Activated CD8-positive, alpha-beta memory T cell treated with anti-CD3 and anti-CD28 coated beads for 1 hour (primary cell): ENCODE measurements at regions not wholly inside any gene's neighbourhood (a gene's known extent, or its start where the extent isn't known, plus 50 kb on each side); places are given as distances from the start of the nearest gene placed in this dataset.

Experiments
- DNase-seq, 2 donors: peaks; one replicate each; pipeline ENCODE4 v3.0.0-alpha.2; 2020; ENCODE audit warnings: low read depth in 1 of 2; ENCODE audit errors: extremely low read depth in 1 of 2

DNA sequence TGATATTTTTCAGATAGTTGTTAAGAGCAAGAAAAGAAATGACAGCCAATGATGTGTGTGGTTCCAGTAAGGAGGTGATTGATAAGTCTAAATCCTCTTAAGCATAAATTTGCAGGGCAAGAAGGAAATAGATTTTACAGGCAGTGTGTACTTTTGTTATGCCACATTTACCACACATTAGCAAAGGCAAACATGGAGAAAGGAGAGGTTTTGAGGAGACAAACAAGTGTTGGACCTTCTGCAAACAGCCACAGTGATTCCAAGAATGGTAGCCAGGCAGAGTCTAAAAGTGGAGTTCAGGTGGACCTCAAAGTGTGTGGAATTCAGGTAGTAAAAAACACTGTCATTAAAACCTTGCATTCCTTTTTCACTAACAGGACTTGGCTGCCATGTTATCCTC lies 295.9 kb upstream of the ITGA1 start:
- no peak for DNase-seq

DNA sequence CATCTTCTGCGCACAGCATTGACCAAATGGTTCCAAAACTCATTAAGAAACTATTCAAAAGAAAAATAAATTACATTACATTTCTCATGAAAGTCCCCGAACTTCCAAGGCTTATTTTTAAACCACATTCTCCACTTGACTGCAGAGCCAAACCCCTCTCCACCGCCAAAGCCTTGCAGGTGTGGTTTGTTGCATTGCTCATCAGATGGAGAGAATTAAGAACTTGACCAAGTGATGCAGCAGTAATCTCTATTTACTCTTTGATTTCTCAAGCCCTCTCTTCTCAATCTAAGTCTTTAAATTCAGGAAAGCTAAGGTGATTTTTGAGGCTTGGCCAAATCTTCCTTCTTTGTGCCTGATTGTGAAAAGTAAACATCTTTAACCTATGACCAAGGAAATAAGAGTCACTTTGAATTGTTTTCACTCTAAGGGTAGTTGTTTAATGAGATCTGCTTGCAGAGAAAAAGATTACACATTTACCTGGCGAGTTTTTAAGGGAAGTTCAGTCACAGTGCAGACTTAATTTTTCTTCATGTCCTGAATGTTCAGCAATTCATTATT lies 290.5 kb upstream of the ITGA1 start:
- no peak for DNase-seq

DNA sequence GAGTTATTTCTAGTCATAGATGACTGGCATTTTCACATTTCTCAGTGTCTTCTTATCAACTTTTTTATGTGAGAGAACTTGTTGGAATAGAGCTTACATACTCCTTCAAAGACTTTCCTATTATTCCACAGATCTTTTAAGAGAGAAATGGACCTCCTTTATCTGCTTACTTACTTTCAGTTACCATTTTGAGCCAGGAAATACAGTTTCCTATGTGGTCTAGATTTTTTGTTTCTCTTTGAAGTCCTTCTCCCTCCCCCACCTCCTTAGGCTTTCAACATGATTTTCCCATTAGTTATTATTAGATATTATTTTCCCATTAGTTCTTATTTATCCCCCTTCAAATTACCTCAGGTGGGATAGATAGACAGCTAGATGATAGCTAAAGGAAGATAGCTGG lies 289.1 kb upstream of the ITGA1 start:
- DNase-seq: no peak

DNA sequence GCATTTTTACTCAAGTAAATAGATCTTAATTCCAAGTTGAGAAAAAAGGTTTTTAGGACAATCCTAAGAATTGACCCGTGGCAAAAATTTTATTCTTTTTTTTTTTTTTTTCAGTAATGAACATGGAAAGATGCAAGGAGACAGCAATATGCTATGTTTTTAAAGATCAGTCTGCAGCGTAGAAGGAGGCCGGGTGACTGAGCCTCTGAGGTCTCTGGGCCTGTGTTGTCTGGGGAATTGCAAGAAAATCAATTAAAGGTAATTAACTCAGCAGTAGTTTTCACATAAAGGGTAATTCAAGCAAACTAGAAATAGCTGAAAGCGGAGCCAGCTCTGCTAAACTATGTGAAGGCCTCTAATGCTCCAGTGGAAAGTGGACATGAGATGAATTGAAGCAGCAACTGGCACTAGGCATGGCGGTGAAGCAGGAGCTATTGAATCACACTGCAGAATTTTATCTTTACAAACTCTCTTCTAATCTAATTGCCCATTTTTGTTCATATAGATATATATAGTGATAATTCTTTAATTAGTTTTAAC lies 285.2 kb upstream of the ITGA1 start:
- no peak for DNase-seq

DNA sequence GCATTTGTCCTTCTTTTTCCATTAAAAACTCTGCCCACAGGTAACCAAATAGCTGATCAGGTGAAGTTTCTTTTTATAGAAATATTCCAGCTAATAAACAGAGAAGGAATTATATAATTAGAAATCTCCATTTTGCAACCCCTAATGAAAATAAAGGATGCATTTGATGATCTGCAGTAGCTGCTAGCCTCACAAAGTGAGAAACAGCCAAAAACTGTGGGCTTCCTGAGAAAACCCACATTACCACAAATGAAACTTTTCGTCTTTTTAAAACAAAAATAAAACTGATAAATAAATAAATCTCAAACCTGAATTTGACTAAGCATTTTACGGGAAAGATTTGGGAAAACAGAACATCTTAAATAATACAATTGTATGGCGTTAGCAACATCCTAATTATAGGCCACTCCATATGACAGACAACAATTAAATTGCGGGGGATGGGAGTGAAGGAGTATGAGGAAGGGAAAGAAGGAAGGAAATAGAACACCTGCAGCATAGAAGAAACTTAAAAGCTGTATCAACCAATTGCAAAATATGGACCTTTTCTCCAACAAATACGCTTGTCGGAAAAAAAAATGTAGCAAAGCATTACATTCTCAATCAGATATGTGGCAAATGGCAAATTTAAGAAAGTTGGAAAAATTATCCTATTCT lies 283.0 kb upstream of the ITGA1 start:
- no peak for DNase-seq

DNA sequence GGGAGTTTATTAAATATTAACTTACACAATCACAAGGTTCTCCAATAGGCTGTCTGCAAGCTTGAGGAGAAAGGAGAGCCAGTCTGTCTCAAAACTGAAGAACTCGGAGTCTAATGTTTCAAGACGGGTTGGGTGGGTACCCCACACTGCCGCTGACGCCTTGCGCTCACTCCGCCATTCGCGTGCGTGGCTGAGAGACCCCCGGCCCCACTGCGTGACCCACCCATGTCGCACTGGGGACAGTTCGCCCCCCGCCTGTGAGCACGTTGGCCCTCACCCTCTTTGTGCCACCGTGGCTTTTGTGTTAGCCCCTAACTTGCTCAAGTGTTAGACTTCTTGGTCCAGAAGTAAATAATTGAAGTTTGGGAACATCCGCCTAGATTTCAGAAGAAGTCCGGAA lies 270.0 kb upstream of the ITGA1 start:
- no peak for DNase-seq

- DNase-seq: no peak
Observed at GRCh38 chr5:52520171-52520570, 267.5 kb upstream of the ITGA1 start.

DNA sequence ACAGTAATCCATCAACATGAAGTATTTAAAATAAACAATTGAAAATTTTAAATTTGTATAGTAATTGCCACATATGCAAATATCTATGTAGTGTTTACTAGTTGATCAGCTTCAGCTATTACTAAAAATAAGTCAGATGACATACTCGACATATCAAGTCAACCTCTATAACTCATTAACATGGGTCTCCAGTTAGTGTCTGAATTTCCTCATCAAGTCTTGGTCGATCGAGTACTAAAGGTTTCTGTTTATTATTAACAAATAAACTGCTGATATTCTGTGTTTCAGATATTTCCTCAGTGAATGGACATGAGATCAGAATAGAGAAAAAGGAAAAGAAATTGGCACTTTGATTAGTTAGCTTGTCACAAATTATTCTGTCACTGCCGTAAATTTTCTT lies 266.5 kb upstream of the ITGA1 start:
- DNase-seq: no peak

DNA sequence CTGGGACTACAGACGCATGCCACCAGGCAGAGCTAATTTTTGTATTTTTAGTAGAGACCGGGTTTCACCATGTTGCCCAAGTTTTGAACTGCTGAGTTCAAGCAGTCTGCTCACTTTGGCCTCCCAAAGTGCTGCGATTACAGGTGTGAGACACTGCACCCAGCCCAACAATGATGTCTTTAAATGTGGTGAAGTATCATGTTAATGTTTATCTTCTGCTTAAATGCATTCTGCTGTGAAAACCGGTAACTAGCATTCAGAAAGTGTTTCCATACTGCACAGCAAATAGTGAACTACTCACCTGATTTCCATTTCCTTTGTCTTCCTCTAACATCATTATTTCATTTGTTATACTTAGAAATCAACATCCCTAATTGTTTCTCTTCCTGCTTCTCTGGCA lies 264.0 kb upstream of the ITGA1 start:
- DNase-seq: no peak

- DNase-seq: no peak
Observed at GRCh38 chr5:52531105-52531504, 256.6 kb upstream of the ITGA1 start.

DNA sequence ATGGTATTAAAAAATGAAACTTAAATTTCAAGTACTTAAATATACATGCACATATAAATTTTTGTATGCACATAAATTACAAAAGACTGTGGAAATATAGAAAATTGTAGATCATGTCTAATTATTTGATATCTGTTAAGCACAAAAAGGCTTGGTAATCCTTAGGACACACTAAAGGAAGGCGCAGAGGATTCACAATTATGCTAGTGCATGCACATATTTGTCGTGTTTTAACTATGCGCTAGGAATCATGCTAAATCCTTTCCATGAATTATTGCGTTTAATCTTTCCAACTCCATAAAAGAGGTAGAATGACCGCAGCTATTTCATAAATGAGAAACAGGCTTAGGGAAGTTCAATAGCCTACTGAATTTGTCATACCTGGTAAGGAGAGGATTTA lies 244.1 kb upstream of the ITGA1 start:
- no peak for DNase-seq

DNA sequence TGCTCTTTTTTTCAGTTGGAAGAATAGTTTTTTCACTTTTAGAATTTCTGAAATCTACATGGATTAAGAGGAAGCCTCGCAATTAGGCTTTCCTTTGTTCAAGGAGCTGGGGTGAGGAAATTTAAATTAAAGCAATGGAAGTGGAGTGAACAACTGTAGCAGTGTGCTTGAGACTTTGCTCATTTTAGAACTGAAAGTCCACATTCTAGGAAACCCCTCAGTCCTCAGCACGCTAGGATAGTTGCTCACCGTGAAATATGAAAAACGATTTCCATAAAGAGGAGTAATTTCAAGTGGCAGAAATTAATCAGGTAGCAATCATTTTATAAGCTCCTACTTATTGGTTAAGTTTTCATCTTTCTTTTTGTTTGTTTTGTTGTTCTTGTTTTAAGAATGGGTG lies 243.0 kb upstream of the ITGA1 start:
- DNase-seq: no peak

DNA sequence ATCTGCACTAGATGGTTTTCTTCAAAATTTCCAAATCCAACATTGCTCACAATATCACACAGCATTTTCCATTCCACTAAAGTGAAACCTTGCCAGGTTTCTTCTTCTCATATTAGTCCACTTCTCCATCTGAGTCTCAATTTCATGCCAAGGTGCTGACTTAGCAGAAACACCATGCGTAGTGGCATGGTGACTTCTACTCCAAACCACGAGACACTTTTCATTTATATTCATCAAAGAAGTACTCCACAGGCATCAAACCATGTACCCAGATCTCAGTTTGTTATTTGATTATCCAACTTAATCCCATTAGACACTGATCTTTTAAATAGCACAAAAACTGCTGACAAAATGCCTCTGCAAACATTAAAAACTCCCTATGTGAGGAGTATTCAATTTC lies 233.4 kb upstream of the ITGA1 start:
- DNase-seq: no peak

GRCh38 chr5:52560366-52560765 lies 227.3 kb upstream of the ITGA1 start:
- DNase-seq: no peak

- no peak for DNase-seq
Observed at GRCh38 chr5:52562473-52562872, 225.2 kb upstream of the ITGA1 start.

GRCh38 chr5:52564587-52564986 lies 223.1 kb upstream of the ITGA1 start:
- DNase-seq: no peak

- DNase-seq: no peak
Observed at GRCh38 chr5:52577546-52577945, 210.2 kb upstream of the ITGA1 start.

DNA sequence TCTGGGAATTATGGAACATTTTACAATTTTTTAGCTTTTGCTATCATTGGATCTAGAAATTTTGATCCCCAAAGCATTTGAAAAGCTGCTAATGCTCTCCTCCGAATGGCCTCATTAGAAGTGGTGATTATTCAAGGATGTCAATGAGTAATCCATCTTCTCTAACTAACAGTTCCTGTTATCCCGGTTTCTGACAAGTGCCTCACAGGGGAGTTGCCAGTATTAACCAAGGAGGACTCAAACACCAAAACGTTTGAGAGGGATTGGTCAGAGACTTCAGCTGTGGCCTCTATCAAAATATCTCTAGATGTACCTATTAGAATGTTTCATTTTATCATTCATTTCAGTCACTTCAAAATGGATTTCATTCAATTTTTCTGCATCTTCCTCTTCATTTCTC lies 208.3 kb upstream of the ITGA1 start:
- DNase-seq: no peak

DNA sequence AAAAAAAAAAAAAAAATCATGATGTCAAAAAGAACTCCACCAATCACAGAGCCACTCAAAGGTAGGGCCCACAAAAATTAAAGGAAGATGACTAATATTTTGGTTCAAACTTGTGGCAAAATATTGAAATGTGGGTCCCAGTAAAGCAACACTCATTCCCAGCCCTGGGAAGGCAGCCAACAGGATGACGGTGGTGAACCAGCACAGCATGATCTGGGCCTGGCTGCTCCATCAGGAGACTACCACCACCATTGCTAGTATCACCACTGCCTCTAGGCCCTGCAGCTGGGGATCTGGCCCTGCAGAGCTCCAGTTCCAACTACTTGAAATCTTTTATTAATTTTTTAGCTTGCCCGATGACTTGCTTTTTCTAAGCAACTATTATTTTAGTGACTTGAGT lies 206.8 kb upstream of the ITGA1 start:
- DNase-seq: no peak

GRCh38 chr5:52582313-52582712 lies 205.4 kb upstream of the ITGA1 start:
- no peak for DNase-seq

GRCh38 chr5:52587131-52587530 lies 200.6 kb upstream of the ITGA1 start:
- DNase-seq: no peak

GRCh38 chr5:52597625-52598024 lies 190.1 kb upstream of the ITGA1 start:
- DNase-seq: no peak

- no peak for DNase-seq
Observed at GRCh38 chr5:52598968-52599367, 188.7 kb upstream of the ITGA1 start.
